ENCODE measurements at regions not wholly inside any gene's neighbourhood (a gene's known extent, or its start where the extent isn't known, plus 50 kb on each side); places are given as distances from the start of the nearest gene placed in this dataset.
"Not testable (repeated sequence)": the region's sequence is repeated elsewhere in the genome, so short reads cannot be mapped to it uniquely, and the experiment has no call there.

- Mint-ChIP-seq H3K27ac (no peak overlapping the region), H3K27me3 (ENCODE audit: low read depth) (no peaks in the 10 kb centered on the region), H3K4me1 (ENCODE audit: low read depth) (peaks cover 14% of the 10 kb centered on the region), H3K36me3 (ENCODE audit: low read depth) (no peaks in the 10 kb centered on the region), H3K4me3 (no peak overlapping the region), H3K9me3 (ENCODE audit: insufficient read depth) (no peaks in the 10 kb centered on the region)
- DNase-seq, result no peak
- no peak for ATAC-seq
- ChIA-PET POLR2A (no interaction called here), CTCF (no interaction called here)
Observed at GRCh38 chr7:25686493-25686892, 458.2 kb upstream of the NPVF start.

GRCh38 chr7:25694211-25694610, 457.8 kb upstream of the NFE2L3 start:
- H3K9me3 Mint-ChIP-seq (ENCODE audit: insufficient read depth), result no peaks in the 10 kb centered on the region
- peaks cover 2% of the 10 kb centered on the region for H3K27me3 Mint-ChIP-seq (ENCODE audit: low read depth)
- DNase-seq (no peak), ATAC-seq (no peak)
- H3K4me1 Mint-ChIP-seq (ENCODE audit: low read depth), result no peaks in the 10 kb centered on the region
- H3K27ac Mint-ChIP-seq, result no peak overlapping the region
- no peaks in the 10 kb centered on the region for H3K36me3 Mint-ChIP-seq (ENCODE audit: low read depth)
- H3K4me3 Mint-ChIP-seq, result no peak overlapping the region
- CTCF ChIA-PET, result no interaction called here
- POLR2A ChIA-PET, result no interaction called here

GRCh38 chr7:25694699-25695098, 457.3 kb upstream of the NFE2L3 start:
- no peak overlapping the region for H3K4me3 Mint-ChIP-seq
- H3K9me3 Mint-ChIP-seq (ENCODE audit: insufficient read depth), result no peaks in the 10 kb centered on the region
- H3K27ac Mint-ChIP-seq, result no peak overlapping the region
- H3K4me1 Mint-ChIP-seq (ENCODE audit: low read depth), result no peaks in the 10 kb centered on the region
- POLR2A ChIA-PET, result no interaction called here
- CTCF ChIA-PET, result interaction anchor here (1.0 kb wide), 1 partner anchor 10 kb away, joined by 3 read pairs; no protein-coding TSS in a partner anchor
- no peaks in the 10 kb centered on the region for H3K36me3 Mint-ChIP-seq (ENCODE audit: low read depth)
- no peak for ATAC-seq
- DNase-seq, result no peak
- H3K27me3 Mint-ChIP-seq (ENCODE audit: low read depth), result peaks cover 2% of the 10 kb centered on the region

- Mint-ChIP-seq H3K9me3 (ENCODE audit: insufficient read depth) (no peaks in the 10 kb centered on the region), H3K4me1 (ENCODE audit: low read depth) (no peaks in the 10 kb centered on the region), H3K4me3 (no peak overlapping the region), H3K27me3 (ENCODE audit: low read depth) (peaks cover 2% of the 10 kb centered on the region), H3K36me3 (ENCODE audit: low read depth) (no peaks in the 10 kb centered on the region), H3K27ac (no peak overlapping the region)
- DNase-seq (no peak), ATAC-seq (no peak)
- CTCF ChIA-PET, result no interaction called here
- POLR2A ChIA-PET, result no interaction called here
Observed at GRCh38 chr7:25696571-25696970, 455.4 kb upstream of the NFE2L3 start.

- ATAC-seq, result no peak
- DNase-seq, result no peak
- H3K9me3 Mint-ChIP-seq (ENCODE audit: insufficient read depth), result no peaks in the 10 kb centered on the region
- POLR2A ChIA-PET, result no interaction called here
- CTCF ChIA-PET, result no interaction called here
- no peaks in the 10 kb centered on the region for H3K36me3 Mint-ChIP-seq (ENCODE audit: low read depth)
- H3K4me1 Mint-ChIP-seq (ENCODE audit: low read depth), result no peaks in the 10 kb centered on the region
- H3K4me3 Mint-ChIP-seq, result no peak overlapping the region
- H3K27me3 Mint-ChIP-seq (ENCODE audit: low read depth), result peaks cover 2% of the 10 kb centered on the region
- H3K27ac Mint-ChIP-seq, result no peak overlapping the region
Observed at GRCh38 chr7:25698451-25699113, 453.4 kb upstream of the NFE2L3 start.

GRCh38 chr7:25700141-25700540, 451.9 kb upstream of the NFE2L3 start:
- DNase-seq; H3K9me3 Mint-ChIP-seq (ENCODE audit: insufficient read depth); CTCF ChIA-PET; H3K36me3 Mint-ChIP-seq (ENCODE audit: low read depth); H3K4me1 Mint-ChIP-seq (ENCODE audit: low read depth); H3K4me3 Mint-ChIP-seq; H3K27me3 Mint-ChIP-seq (ENCODE audit: low read depth); POLR2A ChIA-PET; ATAC-seq; H3K27ac Mint-ChIP-seq: not testable (repeated sequence)

- ATAC-seq, result no peak
- Mint-ChIP-seq H3K4me3 (no peak overlapping the region), H3K9me3 (ENCODE audit: insufficient read depth) (no peaks in the 10 kb centered on the region), H3K27ac (no peak overlapping the region), H3K27me3 (ENCODE audit: low read depth) (peaks cover 2% of the 10 kb centered on the region), H3K4me1 (ENCODE audit: low read depth) (no peaks in the 10 kb centered on the region), H3K36me3 (ENCODE audit: low read depth) (no peaks in the 10 kb centered on the region)
- CTCF ChIA-PET, result no interaction called here
- DNase-seq, result no peak
- POLR2A ChIA-PET, result no interaction called here
Observed at GRCh38 chr7:25704413-25704812, 447.6 kb upstream of the NFE2L3 start.

GRCh38 chr7:25706764-25707163, 445.2 kb upstream of the NFE2L3 start:
- ChIA-PET CTCF (no interaction called here), POLR2A (no interaction called here)
- H3K4me3 Mint-ChIP-seq, result no peak overlapping the region
- no peak overlapping the region for H3K27ac Mint-ChIP-seq
- ATAC-seq (no peak), DNase-seq (no peak)
- H3K9me3 Mint-ChIP-seq (ENCODE audit: insufficient read depth), result no peaks in the 10 kb centered on the region
- H3K27me3 Mint-ChIP-seq (ENCODE audit: low read depth), result peaks cover 4% of the 10 kb centered on the region
- no peaks in the 10 kb centered on the region for H3K36me3 Mint-ChIP-seq (ENCODE audit: low read depth)
- H3K4me1 Mint-ChIP-seq (ENCODE audit: low read depth), result no peaks in the 10 kb centered on the region

GRCh38 chr7:25707768-25708620, 444.0 kb upstream of the NFE2L3 start:
- Mint-ChIP-seq H3K27me3 (ENCODE audit: low read depth) (peaks cover 4% of the 10 kb centered on the region), H3K4me1 (ENCODE audit: low read depth) (no peaks in the 10 kb centered on the region), H3K36me3 (ENCODE audit: low read depth) (no peaks in the 10 kb centered on the region), H3K4me3 (no peak overlapping the region), H3K27ac (no peak overlapping the region), H3K9me3 (ENCODE audit: insufficient read depth) (no peaks in the 10 kb centered on the region)
- DNase-seq (no peak), ATAC-seq (no peak)
- CTCF ChIA-PET, result no interaction called here
- POLR2A ChIA-PET, result no interaction called here

GRCh38 chr7:25710959-25711358, 441.0 kb upstream of the NFE2L3 start:
- Mint-ChIP-seq H3K4me3 (no peak overlapping the region), H3K36me3 (ENCODE audit: low read depth) (no peaks in the 10 kb centered on the region), H3K27me3 (ENCODE audit: low read depth) (peaks cover 6% of the 10 kb centered on the region), H3K27ac (no peak overlapping the region), H3K4me1 (ENCODE audit: low read depth) (no peaks in the 10 kb centered on the region), H3K9me3 (ENCODE audit: insufficient read depth) (no peaks in the 10 kb centered on the region)
- ATAC-seq, result no peak
- no peak for DNase-seq
- POLR2A ChIA-PET, result no interaction called here
- CTCF ChIA-PET, result no interaction called here

- ATAC-seq (no peak), DNase-seq (no peak)
- H3K9me3 Mint-ChIP-seq (ENCODE audit: insufficient read depth), result no peaks in the 10 kb centered on the region
- ChIA-PET POLR2A (no interaction called here), CTCF (no interaction called here)
- peaks cover 4% of the 10 kb centered on the region for H3K27me3 Mint-ChIP-seq (ENCODE audit: low read depth)
- no peaks in the 10 kb centered on the region for H3K4me1 Mint-ChIP-seq (ENCODE audit: low read depth)
- H3K36me3 Mint-ChIP-seq (ENCODE audit: low read depth), result no peaks in the 10 kb centered on the region
- H3K27ac Mint-ChIP-seq, result no peak overlapping the region
- H3K4me3 Mint-ChIP-seq, result no peak overlapping the region
Observed at GRCh38 chr7:25711940-25712339, 440.1 kb upstream of the NFE2L3 start.

GRCh38 chr7:25712500-25712899, 439.5 kb upstream of the NFE2L3 start:
- Mint-ChIP-seq H3K9me3 (ENCODE audit: insufficient read depth) (no peaks in the 10 kb centered on the region), H3K4me3 (no peak overlapping the region), H3K27me3 (ENCODE audit: low read depth) (peaks cover 4% of the 10 kb centered on the region), H3K36me3 (ENCODE audit: low read depth) (no peaks in the 10 kb centered on the region), H3K4me1 (ENCODE audit: low read depth) (no peaks in the 10 kb centered on the region), H3K27ac (no peak overlapping the region)
- DNase-seq (no peak), ATAC-seq (no peak)
- ChIA-PET POLR2A (no interaction called here), CTCF (no interaction called here)

- no peak for ATAC-seq
- Mint-ChIP-seq H3K27ac (no peak overlapping the region), H3K9me3 (ENCODE audit: insufficient read depth) (no peaks in the 10 kb centered on the region), H3K36me3 (ENCODE audit: low read depth) (no peaks in the 10 kb centered on the region), H3K27me3 (ENCODE audit: low read depth) (peaks cover 4% of the 10 kb centered on the region), H3K4me3 (no peak overlapping the region), H3K4me1 (ENCODE audit: low read depth) (no peaks in the 10 kb centered on the region)
- ChIA-PET CTCF (no interaction called here), POLR2A (no interaction called here)
- DNase-seq, result no peak
Observed at GRCh38 chr7:25714013-25714412, 438.0 kb upstream of the NFE2L3 start.
